ENCODE measurements at regions not wholly inside any gene's neighbourhood (a gene's known extent, or its start where the extent isn't known, plus 50 kb on each side); places are given as distances from the start of the nearest gene placed in this dataset.

- no peaks in the 10 kb centered on the region for H3K36me3 Mint-ChIP-seq (ENCODE audit: low read depth)
- no peak overlapping the region for H3K4me3 Mint-ChIP-seq
- H3K27ac Mint-ChIP-seq = no peak overlapping the region
- DNase-seq (ENCODE audit: low spot score) = no peak
- no peaks in the 10 kb centered on the region for H3K9me3 Mint-ChIP-seq
- no peaks in the 10 kb centered on the region for H3K4me1 Mint-ChIP-seq (ENCODE audit: low read depth)
- peaks cover 2% of the 10 kb centered on the region for H3K27me3 Mint-ChIP-seq (ENCODE audit: insufficient read depth)
- intact Hi-C loops (cut with micrococcal nuclease) = no loop called here
Measured at GRCh38 chr5:35488791-35489190, 128.9 kb upstream of the SPEF2 start.

GRCh38 chr5:35488055-35488454, 129.6 kb upstream of the SPEF2 start:
- no peak overlapping the region for H3K27ac Mint-ChIP-seq
- intact Hi-C loops (cut with micrococcal nuclease) = no loop called here

GRCh38 chr5:35487233-35488025, 130.2 kb upstream of the SPEF2 start:
- no peak for DNase-seq (ENCODE audit: low spot score)
- no peaks in the 10 kb centered on the region for H3K36me3 Mint-ChIP-seq (ENCODE audit: low read depth)
- intact Hi-C loops (cut with micrococcal nuclease) = no loop called here
- no peak overlapping the region for H3K27ac Mint-ChIP-seq
- no peaks in the 10 kb centered on the region for H3K9me3 Mint-ChIP-seq
- no peak overlapping the region for H3K4me3 Mint-ChIP-seq
- H3K27me3 Mint-ChIP-seq (ENCODE audit: insufficient read depth) = peaks cover 2% of the 10 kb centered on the region
- no peaks in the 10 kb centered on the region for H3K4me1 Mint-ChIP-seq (ENCODE audit: low read depth)

More at GRCh38 chr5:35488055-35488454, 129.6 kb upstream of the SPEF2 start:
- DNase-seq (ENCODE audit: low spot score) = no peak
- Mint-ChIP-seq H3K4me3 (no peak overlapping the region), H3K27me3 (ENCODE audit: insufficient read depth) (peaks cover 2% of the 10 kb centered on the region), H3K9me3 (no peaks in the 10 kb centered on the region), H3K4me1 (ENCODE audit: low read depth) (no peaks in the 10 kb centered on the region), H3K36me3 (ENCODE audit: low read depth) (no peaks in the 10 kb centered on the region)

GRCh38 chr5:35485487-35485886, 132.2 kb upstream of the SPEF2 start:
- Mint-ChIP-seq H3K4me1 (ENCODE audit: low read depth) (no peaks in the 10 kb centered on the region), H3K36me3 (ENCODE audit: low read depth) (no peaks in the 10 kb centered on the region), H3K27ac (no peak overlapping the region), H3K27me3 (ENCODE audit: insufficient read depth) (peaks cover 2% of the 10 kb centered on the region), H3K9me3 (no peaks in the 10 kb centered on the region), H3K4me3 (no peak overlapping the region)
- no peak for DNase-seq (ENCODE audit: low spot score)
- intact Hi-C loops (cut with micrococcal nuclease) = no loop called here

GRCh38 chr5:35484241-35484640, 133.4 kb upstream of the SPEF2 start:
- intact Hi-C loops (cut with micrococcal nuclease) = no loop called here
- peaks cover 6% of the 10 kb centered on the region for H3K9me3 Mint-ChIP-seq
- peaks cover 7% of the 10 kb centered on the region for H3K36me3 Mint-ChIP-seq (ENCODE audit: low read depth)

GRCh38 chr5:35483780-35484179, 133.9 kb upstream of the SPEF2 start:
- Mint-ChIP-seq H3K4me3 (no peak overlapping the region), H3K27me3 (ENCODE audit: insufficient read depth) (peaks cover 2% of the 10 kb centered on the region), H3K4me1 (ENCODE audit: low read depth) (peaks cover 12% of the 10 kb centered on the region), H3K9me3 (peaks cover 10% of the 10 kb centered on the region), H3K27ac (no peak overlapping the region), H3K36me3 (ENCODE audit: low read depth) (peaks cover 7% of the 10 kb centered on the region)
- intact Hi-C loops (cut with micrococcal nuclease) = no loop called here
- DNase-seq (ENCODE audit: low spot score) = no peak

More at GRCh38 chr5:35484241-35484640, 133.4 kb upstream of the SPEF2 start:
- no peak overlapping the region for H3K4me3 Mint-ChIP-seq
- H3K27me3 Mint-ChIP-seq (ENCODE audit: insufficient read depth) = peaks cover 2% of the 10 kb centered on the region
- DNase-seq (ENCODE audit: low spot score) = no peak
- H3K4me1 Mint-ChIP-seq (ENCODE audit: low read depth) = peaks cover 8% of the 10 kb centered on the region
- no peak overlapping the region for H3K27ac Mint-ChIP-seq

- Mint-ChIP-seq H3K9me3 (peaks cover 13% of the 10 kb centered on the region), H3K36me3 (ENCODE audit: low read depth) (peaks cover 7% of the 10 kb centered on the region), H3K27me3 (ENCODE audit: insufficient read depth) (peaks cover 2% of the 10 kb centered on the region), H3K4me1 (ENCODE audit: low read depth) (peaks cover 12% of the 10 kb centered on the region), H3K4me3 (no peak overlapping the region), H3K27ac (peak overlapping the region; percentile 19)
- intact Hi-C loops (cut with micrococcal nuclease) = no loop called here
- DNase-seq (ENCODE audit: low spot score) = no peak
Measured at GRCh38 chr5:35483191-35483590, 134.5 kb upstream of the SPEF2 start.

GRCh38 chr5:35482167-35482755, 135.4 kb upstream of the SPEF2 start:
- H3K4me1 Mint-ChIP-seq (ENCODE audit: low read depth) = peaks cover 12% of the 10 kb centered on the region
- no peak for DNase-seq (ENCODE audit: low spot score)
- peaks cover 7% of the 10 kb centered on the region for H3K36me3 Mint-ChIP-seq (ENCODE audit: low read depth)
- no peaks in the 10 kb centered on the region for H3K27me3 Mint-ChIP-seq (ENCODE audit: insufficient read depth)
- no peak overlapping the region for H3K4me3 Mint-ChIP-seq
- H3K9me3 Mint-ChIP-seq = peaks cover 14% of the 10 kb centered on the region
- no peak overlapping the region for H3K27ac Mint-ChIP-seq
- intact Hi-C loops (cut with micrococcal nuclease) = no loop called here

GRCh38 chr5:35478856-35479682, 138.6 kb upstream of the SPEF2 start:
- Mint-ChIP-seq H3K27ac (peak overlapping the region; percentile 86), H3K36me3 (ENCODE audit: low read depth) (peaks cover 8% of the 10 kb centered on the region), H3K4me3 (peak overlapping the region; percentile 66), H3K4me1 (ENCODE audit: low read depth) (peaks cover 12% of the 10 kb centered on the region), H3K27me3 (ENCODE audit: insufficient read depth) (no peaks in the 10 kb centered on the region), H3K9me3 (peaks cover 14% of the 10 kb centered on the region)
- intact Hi-C loops (cut with micrococcal nuclease) = loop anchor here (5.0 kb wide), 3 partner anchors 138 to 1398 kb away; partner anchors contain the start of genes NIPBL and SPEF2
- peak; percentile 1 for DNase-seq (ENCODE audit: low spot score)

GRCh38 chr5:35477911-35478310, 139.8 kb upstream of the SPEF2 start:
- peaks cover 8% of the 10 kb centered on the region for H3K36me3 Mint-ChIP-seq (ENCODE audit: low read depth)
- H3K4me1 Mint-ChIP-seq (ENCODE audit: low read depth) = peaks cover 12% of the 10 kb centered on the region
- intact Hi-C loops (cut with micrococcal nuclease) = loop anchor here (5.0 kb wide), 3 partner anchors 139 to 1399 kb away; partner anchors contain the start of genes NIPBL and SPEF2
- no peak for DNase-seq (ENCODE audit: low spot score)
- no peak overlapping the region for H3K4me3 Mint-ChIP-seq
- no peaks in the 10 kb centered on the region for H3K27me3 Mint-ChIP-seq (ENCODE audit: insufficient read depth)
- H3K9me3 Mint-ChIP-seq = peaks cover 14% of the 10 kb centered on the region
- no peak overlapping the region for H3K27ac Mint-ChIP-seq

GRCh38 chr5:35477321-35477720, 140.3 kb upstream of the SPEF2 start:
- peaks cover 12% of the 10 kb centered on the region for H3K4me1 Mint-ChIP-seq (ENCODE audit: low read depth)

GRCh38 chr5:35476797-35477196, 140.9 kb upstream of the SPEF2 start:
- H3K4me1 Mint-ChIP-seq (ENCODE audit: low read depth) = peaks cover 12% of the 10 kb centered on the region
- intact Hi-C loops (cut with micrococcal nuclease) = loop anchor here (5.0 kb wide), 3 partner anchors 141 to 1401 kb away; partner anchors contain the start of genes NIPBL and SPEF2

More at GRCh38 chr5:35477321-35477720, 140.3 kb upstream of the SPEF2 start:
- Mint-ChIP-seq H3K36me3 (ENCODE audit: low read depth) (peaks cover 8% of the 10 kb centered on the region), H3K9me3 (peaks cover 14% of the 10 kb centered on the region), H3K4me3 (no peak overlapping the region), H3K27ac (no peak overlapping the region), H3K27me3 (ENCODE audit: insufficient read depth) (no peaks in the 10 kb centered on the region)
- DNase-seq (ENCODE audit: low spot score) = no peak
- intact Hi-C loops (cut with micrococcal nuclease) = loop anchor here (5.0 kb wide), 3 partner anchors 140 to 1400 kb away; partner anchors contain the start of genes NIPBL and SPEF2

More at GRCh38 chr5:35476797-35477196, 140.9 kb upstream of the SPEF2 start:
- no peak overlapping the region for H3K4me3 Mint-ChIP-seq
- peaks cover 14% of the 10 kb centered on the region for H3K9me3 Mint-ChIP-seq
- peaks cover 8% of the 10 kb centered on the region for H3K36me3 Mint-ChIP-seq (ENCODE audit: low read depth)
- no peak for DNase-seq (ENCODE audit: low spot score)
- H3K27me3 Mint-ChIP-seq (ENCODE audit: insufficient read depth) = no peaks in the 10 kb centered on the region
- no peak overlapping the region for H3K27ac Mint-ChIP-seq
